GF-D8 (cell line): ENCODE measurements at regions not wholly inside any gene's neighbourhood (a gene's known extent, or its start where the extent isn't known, plus 50 kb on each side); places are given as distances from the start of the nearest gene placed in this dataset.

Source experiments
- DNase-seq: peaks from one replicate; lab custom pipeline; 2025; lab: John Stamatoyannopoulos, UW

DNA sequence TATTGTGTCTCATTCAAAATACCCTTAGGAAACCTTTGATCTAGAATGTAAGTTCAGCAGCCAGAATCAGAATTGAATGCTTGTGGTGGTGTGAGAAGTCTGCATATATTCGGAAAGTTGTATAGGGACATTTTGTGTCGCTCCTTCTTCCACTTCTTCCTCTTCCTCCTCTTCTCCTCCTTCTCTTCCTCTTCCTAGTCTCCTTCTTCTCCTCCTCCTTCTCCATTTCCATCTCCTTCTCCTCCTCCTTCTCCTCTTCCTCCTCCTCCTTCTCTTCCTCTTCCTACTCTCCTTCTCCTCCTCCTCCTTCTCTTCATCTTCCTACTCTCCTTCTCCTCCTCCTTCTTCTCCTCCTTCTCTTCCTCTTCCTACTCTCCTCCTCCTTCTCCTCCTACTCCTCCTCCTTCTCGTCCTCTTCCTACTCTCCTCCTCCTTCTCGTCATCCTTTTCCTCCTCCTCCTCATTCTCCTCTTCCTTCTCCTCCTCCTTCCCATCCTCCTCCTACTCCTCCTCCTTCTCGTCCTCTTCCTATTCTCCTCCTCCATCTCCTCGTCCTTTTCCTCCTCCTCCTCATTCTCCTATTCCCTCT lies 749.3 kb upstream of the GOLIM4 start:
- no peak for DNase-seq

DNA sequence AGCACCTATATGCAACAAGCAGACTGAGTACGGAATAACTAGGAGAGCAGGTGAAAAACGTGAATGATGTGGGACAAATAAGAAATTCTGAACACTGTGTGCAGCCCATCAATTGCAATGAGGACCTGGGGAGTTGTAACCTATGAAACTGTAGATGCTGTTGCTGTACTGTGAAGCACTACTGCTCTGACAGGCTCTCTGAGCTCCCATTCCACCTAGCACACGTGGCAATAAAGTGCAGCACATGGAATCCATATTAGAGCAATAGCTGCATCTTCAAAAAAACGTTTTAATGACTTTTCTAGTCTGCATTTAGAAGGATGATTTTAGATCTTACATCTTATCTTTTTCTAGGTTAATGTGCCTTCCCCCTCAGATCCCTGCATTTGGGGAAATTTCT lies 748.7 kb upstream of the GOLIM4 start:
- DNase-seq: no peak

GRCh38 chr3:168843481-168843880 lies 747.8 kb upstream of the GOLIM4 start:
- no peak for DNase-seq

GRCh38 chr3:168839653-168840052 lies 743.9 kb upstream of the GOLIM4 start:
- DNase-seq: no peak

DNA sequence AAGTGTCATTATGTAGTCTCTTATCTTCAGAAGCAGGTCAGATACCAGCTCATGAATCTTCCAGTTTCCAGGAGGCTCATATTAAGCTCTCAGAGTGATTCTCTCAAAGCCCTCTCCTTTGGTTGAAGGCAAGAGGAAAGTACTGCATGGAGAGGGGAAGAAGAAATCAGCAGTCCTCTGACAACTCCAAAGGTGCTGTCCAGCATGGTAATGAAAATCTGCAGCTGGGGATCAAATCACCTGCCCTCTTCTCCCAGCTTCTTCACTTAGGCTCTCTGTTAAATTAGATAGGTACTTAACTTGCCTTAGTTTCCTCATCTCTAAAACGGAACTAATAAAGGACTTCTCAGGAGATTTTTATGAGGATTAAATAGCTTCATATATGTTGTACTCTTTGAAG lies 738.8 kb upstream of the GOLIM4 start:
- DNase-seq: no peak

DNA sequence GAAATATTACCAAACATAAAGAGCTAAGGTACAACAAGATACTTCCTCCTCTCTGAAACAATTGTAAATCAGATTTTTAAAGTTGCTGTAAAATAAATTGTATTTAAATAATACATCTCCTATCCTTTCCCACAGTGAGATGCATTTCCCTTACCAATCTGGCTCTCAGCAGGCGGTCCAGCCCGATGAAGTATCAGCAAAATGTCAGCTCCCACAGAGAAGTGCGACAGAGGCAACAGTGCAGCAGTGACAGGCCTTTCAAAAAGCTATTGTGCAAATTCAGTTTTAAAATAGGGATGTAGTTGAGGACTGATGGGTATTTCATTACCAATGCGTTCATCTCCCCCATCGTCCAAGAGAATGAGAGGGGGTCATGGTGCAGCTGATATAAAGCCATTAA lies 733.2 kb upstream of the GOLIM4 start:
- DNase-seq: no peak

DNA sequence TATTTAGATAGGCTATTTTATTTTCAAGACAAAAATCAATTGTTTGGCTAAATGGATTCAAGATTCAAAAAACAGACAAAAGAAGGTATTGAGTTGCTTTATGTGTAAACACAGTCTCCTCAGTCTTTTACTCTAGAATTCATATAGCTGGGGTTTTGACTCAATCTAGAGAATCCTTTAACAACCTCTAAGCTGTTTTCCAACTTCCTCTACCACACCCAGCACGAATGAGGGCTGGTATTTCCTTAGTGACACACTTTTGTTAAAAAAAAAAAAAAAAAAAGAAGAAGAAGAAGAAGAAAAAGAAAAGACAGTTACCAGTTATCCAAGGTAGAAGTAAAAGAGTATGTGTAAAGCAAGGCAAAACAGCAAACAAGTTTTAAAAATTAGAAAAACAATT lies 732.8 kb upstream of the GOLIM4 start:
- no peak for DNase-seq

GRCh38 chr3:168828014-168828413 lies 732.3 kb upstream of the GOLIM4 start:
- DNase-seq: no peak

GRCh38 chr3:168824107-168824506 lies 728.4 kb upstream of the GOLIM4 start:
- DNase-seq: no peak

DNA sequence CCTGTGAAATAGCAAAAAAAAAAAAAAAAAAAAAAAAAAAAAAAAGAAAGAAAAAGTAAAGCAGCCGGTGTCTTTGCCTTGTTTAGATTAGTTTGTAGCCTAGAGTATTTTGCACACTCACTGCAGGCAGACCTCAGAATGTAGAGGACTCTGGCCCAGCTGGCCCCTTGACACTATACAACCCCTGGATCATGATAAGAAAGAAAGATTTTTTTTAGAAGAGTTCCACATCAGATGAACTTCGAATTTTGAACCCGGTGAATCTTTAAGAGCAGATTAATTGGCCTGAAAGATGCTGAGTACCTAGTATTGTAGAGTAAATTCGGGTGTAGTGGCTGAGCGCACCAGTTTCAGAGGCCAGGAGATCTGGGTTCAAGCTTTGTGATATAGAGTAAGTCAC lies 727.7 kb upstream of the GOLIM4 start:
- no peak for DNase-seq

DNA sequence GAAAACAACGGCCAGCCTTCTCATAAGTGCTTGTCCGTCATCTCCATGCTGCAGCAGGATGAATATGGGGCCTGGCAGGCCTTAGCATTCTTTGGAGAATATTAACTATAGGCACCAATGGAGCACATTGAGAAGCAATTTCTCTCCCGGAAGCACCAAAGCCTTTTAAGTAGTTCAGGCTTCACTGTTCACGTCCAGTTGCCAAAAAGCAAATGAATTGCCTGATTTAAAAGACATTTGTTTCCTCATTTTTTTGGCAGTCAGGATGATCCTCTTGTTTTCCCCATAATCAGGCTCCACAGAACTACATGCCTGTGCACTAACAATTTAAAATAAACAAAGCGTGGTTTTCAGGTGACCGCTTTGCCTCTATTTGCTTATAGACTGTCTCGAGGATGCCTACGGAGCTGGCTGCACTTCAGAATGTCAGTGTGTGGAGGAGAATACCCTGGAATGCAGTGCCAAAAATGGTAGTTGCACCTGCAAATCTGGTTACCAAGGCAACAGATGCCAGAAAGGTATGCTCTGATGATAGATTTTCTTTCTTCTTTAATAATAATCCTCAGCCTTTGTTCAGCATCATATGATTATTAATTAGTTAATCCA lies 725.2 kb upstream of the GOLIM4 start:
- no peak for DNase-seq

DNA sequence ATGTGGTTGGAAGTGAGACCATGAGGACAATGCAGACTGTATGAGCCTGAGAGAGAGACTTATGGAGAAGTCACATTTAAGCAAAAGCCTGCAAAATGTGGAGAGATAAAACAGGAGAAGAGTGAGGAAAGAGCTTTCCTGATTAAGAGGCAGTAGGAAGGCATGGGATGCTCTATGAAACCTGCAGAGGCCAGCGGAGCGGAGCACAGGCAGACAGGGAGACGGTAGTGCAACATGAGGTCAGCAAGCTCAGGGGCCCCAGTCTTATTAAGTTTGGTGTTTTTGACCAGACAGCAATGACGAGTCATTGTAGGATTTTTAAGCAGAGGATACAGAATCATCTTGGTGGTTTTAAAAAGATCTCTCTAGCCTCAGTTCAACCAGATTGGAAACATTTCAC lies 721.5 kb upstream of the GOLIM4 start:
- no peak for DNase-seq

- DNase-seq: no peak
Measured at GRCh38 chr3:168815946-168816345, 720.2 kb upstream of the GOLIM4 start.

GRCh38 chr3:168813225-168813802 lies 717.6 kb upstream of the GOLIM4 start:
- DNase-seq: no peak

GRCh38 chr3:168812234-168812633 lies 716.5 kb upstream of the GOLIM4 start:
- no peak for DNase-seq

- DNase-seq: no peak
Measured at GRCh38 chr3:168808596-168808995, 712.9 kb upstream of the GOLIM4 start.

DNA sequence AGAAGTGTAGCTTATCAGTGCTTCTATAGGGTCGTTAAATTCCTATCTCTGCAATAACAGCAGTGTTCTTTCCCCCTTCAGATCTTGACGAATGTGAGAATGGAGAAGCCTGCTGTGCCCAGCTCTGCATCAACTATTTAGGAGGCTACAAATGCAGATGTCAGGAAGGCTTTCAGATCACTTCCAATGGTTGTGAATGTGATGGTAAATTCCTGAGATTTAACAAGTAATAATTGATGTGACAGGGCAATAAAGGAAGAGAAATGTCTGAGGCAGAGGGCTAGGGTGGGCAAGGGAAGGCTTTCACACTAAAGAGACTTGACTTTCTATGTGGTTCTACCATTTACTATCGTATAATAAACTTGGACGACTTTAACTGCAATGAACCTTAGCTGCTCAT lies 711.7 kb upstream of the GOLIM4 start:
- DNase-seq: no peak

DNA sequence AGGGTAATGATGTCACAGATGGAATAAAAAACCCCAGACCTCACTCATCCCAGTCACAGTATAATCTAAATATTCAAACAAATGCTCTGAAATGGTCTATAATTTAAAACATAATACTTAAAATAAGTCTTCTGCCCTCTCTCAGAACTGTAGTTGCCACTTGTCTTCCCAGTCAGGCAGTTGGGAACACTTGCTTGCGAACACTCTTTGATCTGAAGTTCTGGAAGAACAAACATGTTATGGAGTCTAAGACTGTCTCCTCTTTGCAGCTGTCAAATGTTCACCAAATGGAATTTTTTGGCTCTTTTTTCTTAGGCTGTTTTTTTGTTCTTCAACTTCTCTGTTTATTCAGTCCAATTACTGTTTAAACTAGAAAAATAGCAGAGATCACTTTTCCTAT lies 711.1 kb upstream of the GOLIM4 start:
- DNase-seq: no peak

- DNase-seq: no peak
Measured at GRCh38 chr3:168803536-168803935, 707.8 kb upstream of the GOLIM4 start.

GRCh38 chr3:168802766-168803165 lies 707.0 kb upstream of the GOLIM4 start:
- DNase-seq: no peak

GRCh38 chr3:168801794-168802193 lies 706.1 kb upstream of the GOLIM4 start:
- DNase-seq: no peak

- no peak for DNase-seq
Measured at GRCh38 chr3:168796339-168796738, 700.6 kb upstream of the GOLIM4 start.

- no peak for DNase-seq
Measured at GRCh38 chr3:168794427-168794826, 698.7 kb upstream of the GOLIM4 start.

GRCh38 chr3:168782193-168782592 lies 686.5 kb upstream of the GOLIM4 start:
- no peak for DNase-seq
